ENCODE measurements at regions not wholly inside any gene's neighbourhood (a gene's known extent, or its start where the extent isn't known, plus 50 kb on each side); places are given as distances from the start of the nearest gene placed in this dataset.

DNA sequence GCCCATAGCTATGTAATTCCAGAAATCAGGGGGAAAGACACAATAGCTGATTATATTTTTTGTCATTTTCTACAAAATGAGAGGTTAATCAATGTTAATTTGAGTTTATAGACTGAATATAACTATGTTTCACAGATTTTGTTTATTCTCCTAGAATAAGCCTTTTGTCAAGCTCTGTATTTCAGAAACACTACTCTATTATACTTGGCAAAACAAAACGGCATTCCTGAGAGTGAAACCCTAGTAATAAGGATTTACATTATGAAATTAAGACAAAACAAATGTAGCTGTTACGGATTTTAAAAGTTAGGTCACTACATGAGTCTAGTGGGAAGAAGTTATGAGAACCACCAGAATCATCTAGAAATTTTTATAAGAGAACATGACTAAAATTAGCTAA is 334.2 kb downstream of the KLF12 start:
- no peak for TF ChIP-seq Cebpa-rat (IDR thresholded peaks at IDR 0.05)
- no peak overlapping the region for H3K4me2 ChIP-seq
- H3K27ac ChIP-seq = no peak overlapping the region
- H3K9ac ChIP-seq = no peak overlapping the region
- no peaks in the 10 kb centered on the region for H3K4me1 ChIP-seq
- no peak overlapping the region for H3K4me3 ChIP-seq
- H3K27me3 ChIP-seq = no peaks in the 10 kb centered on the region
- peaks cover 0 to 23% (median 7%) of the 10 kb centered on the region in 11 experiments; a peak in 10 of 22 replicates for H3K36me3 ChIP-seq
- H3K9me3 ChIP-seq (replicated peaks in 1 of 11) = peaks cover 0 to 4% (median 0%) of the 10 kb centered on the region in 11 experiments; a peak in 3 of 22 replicates
- no peaks in the 10 kb centered on the region for H4K20me1 ChIP-seq

DNA sequence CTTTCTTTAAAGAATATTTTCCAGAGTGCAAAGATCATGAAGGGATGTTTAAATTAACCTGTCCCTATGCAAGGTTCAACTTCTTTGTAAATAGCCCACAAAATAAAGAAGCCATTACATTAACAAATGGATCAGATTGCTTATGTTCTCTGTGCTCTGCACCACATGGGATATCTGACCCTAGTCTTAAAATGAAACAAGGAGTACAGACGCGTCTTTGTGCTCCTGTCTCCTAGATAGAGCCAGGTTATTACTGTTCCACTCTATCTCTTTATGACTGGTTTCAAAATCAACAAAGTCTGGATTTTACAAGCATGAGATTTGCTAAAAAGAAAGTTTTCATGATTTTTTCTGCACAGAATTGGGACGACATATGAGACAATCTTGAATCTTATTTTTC is 339.4 kb downstream of the KLF12 start:
- Histone ChIP-seq H4K20me1 (no peaks in the 10 kb centered on the region), H3K27me3 (no peaks in the 10 kb centered on the region), H3K9ac (no peak overlapping the region), H3K4me3 (no peak overlapping the region), H3K9me3 (replicated peaks in 1 of 11) (peaks cover 0 to 4% (median 0%) of the 10 kb centered on the region in 11 experiments; a peak in 3 of 22 replicates), H3K27ac (no peak overlapping the region), H3K4me1 (no peaks in the 10 kb centered on the region), H3K4me2 (no peak overlapping the region), H3K36me3 (peaks cover 0 to 23% (median 5%) of the 10 kb centered on the region in 11 experiments; a peak in 6 of 22 replicates)
- no peak for TF ChIP-seq Cebpa-rat (IDR thresholded peaks at IDR 0.05)

DNA sequence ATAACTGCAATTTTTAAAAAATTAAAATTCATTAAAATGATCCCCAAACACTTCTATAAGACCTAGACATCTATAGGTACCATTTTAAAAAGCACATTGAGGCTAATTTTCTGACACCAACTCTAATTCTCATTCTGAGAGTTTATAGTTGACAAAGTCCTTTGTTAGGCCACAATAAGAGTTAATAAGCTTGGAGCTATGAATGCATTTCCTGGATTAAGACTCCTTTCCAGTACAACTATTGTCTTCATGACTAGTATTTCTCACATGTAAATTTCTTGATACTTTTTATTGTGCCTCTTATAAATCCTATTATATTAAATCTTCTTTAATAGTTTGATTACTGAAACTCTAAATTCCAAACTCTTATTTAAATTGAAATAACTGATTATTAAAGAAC is 340.8 kb downstream of the KLF12 start:
- H4K20me1 ChIP-seq = no peaks in the 10 kb centered on the region
- TF ChIP-seq Cebpa-rat (IDR thresholded peaks at IDR 0.05) = no peak
- H3K4me1 ChIP-seq = no peaks in the 10 kb centered on the region
- peaks cover 0 to 16% (median 0%) of the 10 kb centered on the region in 11 experiments; a peak in 4 of 22 replicates for H3K36me3 ChIP-seq
- H3K9me3 ChIP-seq (replicated peaks in 1 of 11) = no peaks in the 10 kb centered on the region
- no peak overlapping the region for H3K27ac ChIP-seq
- no peak overlapping the region for H3K4me2 ChIP-seq
- no peaks in the 10 kb centered on the region for H3K27me3 ChIP-seq
- H3K4me3 ChIP-seq = no peak overlapping the region
- H3K9ac ChIP-seq = no peak overlapping the region

DNA sequence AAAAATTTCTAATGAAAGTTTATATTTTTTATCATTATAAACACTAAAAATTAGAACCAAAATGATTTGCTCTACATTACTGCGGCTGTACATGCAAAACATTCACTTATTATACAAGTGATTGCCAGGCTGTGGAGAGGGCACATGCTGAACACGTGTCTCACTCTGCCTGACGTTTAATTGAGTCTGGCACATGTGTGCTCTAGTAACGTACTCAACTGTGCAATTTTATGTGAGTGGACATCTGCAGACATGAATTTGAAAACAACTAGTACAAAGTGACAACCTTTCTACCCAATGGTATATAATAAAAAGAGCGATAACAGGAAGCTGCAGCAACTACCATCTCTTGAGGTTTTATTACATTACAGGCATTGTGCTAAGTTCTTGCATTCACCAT is 341.4 kb downstream of the KLF12 start:
- Histone ChIP-seq H3K4me2 (no peak overlapping the region), H4K20me1 (no peaks in the 10 kb centered on the region), H3K9me3 (replicated peaks in 1 of 11) (no peaks in the 10 kb centered on the region), H3K27me3 (no peaks in the 10 kb centered on the region), H3K9ac (no peak overlapping the region), H3K36me3 (peaks cover 0 to 14% (median 0%) of the 10 kb centered on the region in 11 experiments; a peak in 4 of 22 replicates), H3K4me3 (no peak overlapping the region), H3K27ac (no peak overlapping the region), H3K4me1 (no peaks in the 10 kb centered on the region)
- no peak for TF ChIP-seq Cebpa-rat (IDR thresholded peaks at IDR 0.05)

DNA sequence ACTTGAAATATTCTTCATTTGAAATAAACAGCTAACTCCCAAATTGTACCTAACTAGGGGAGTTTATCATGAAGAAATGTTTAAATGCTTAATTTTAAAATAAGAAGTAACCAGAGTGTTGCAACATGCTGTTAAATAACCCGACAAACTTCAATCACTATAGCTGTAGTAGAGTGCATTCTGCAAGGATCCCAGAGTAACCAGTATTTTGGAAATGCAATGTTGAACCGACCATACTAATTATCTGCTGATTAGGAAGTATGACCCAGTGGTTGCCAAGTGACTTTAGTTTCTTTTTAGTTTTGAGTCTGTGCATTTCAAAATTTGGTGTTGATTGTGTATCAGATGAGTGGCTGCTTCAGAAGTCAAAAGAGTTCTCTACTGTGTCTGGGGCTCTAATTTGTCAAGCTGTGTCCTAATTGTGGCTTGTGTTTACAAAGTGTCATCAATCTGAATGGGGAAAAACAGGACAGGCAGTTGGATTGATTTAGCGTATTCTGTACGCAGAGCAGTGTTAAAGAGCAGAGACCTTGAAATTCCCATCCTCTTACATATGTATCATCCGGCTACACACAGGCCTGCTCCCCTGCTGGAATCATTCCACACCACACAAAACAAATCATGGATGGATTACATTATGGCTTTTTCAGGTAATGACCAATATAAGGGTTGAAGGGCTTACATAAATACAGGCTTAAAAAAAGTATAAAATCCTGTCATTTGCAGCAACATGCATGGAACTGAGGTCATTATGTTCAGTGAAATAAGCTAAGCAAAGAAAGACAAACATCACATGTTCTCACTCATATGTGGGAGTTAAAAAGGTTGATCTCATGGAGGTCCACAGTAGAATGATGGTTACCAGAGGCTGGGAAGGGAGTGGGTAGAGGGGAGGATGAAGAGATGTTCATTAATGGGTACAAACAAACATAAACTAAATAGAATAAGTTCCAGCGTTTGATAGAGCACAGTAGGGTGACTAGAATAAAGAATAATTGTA is 351.5 kb downstream of the KLF12 start:
- H4K20me1 ChIP-seq = no peaks in the 10 kb centered on the region
- no peak overlapping the region for H3K27ac ChIP-seq
- H3K9me3 ChIP-seq (replicated peaks in 1 of 11) = no peaks in the 10 kb centered on the region
- no peaks in the 10 kb centered on the region for H3K27me3 ChIP-seq
- no peak overlapping the region for H3K4me3 ChIP-seq
- TF ChIP-seq Cebpa-rat (IDR thresholded peaks at IDR 0.05) = no peak
- no peak overlapping the region for H3K4me2 ChIP-seq
- H3K9ac ChIP-seq = no peak overlapping the region
- no peaks in the 10 kb centered on the region for H3K4me1 ChIP-seq
- peaks cover 0 to 27% (median 12%) of the 10 kb centered on the region in 11 experiments; a peak in 16 of 22 replicates for H3K36me3 ChIP-seq

DNA sequence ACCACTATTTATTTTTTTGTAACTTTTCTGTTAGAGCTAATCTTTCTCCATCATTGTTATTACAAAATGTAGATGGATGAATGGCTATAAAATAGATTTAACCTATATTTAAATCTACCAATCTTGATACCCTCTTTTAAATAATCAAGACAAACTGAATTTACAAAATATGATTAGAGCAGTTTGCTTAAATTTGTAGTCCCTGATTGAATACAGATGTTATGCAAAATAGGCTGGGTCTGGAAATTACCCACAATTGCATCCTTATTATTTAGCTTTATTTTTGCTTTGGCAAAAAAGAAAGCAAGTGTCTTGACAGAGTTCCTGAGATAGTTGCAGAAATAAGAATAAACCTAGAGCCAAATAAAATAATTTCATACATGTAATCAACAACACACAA is 352.8 kb downstream of the KLF12 start:
- no peaks in the 10 kb centered on the region for H3K9me3 ChIP-seq (replicated peaks in 1 of 11)
- no peak for TF ChIP-seq Cebpa-rat (IDR thresholded peaks at IDR 0.05)
- H3K27me3 ChIP-seq = no peaks in the 10 kb centered on the region
- peaks cover 0 to 31% (median 18%) of the 10 kb centered on the region in 11 experiments; a peak in 16 of 22 replicates for H3K36me3 ChIP-seq
- no peak overlapping the region for H3K9ac ChIP-seq
- H4K20me1 ChIP-seq = no peaks in the 10 kb centered on the region
- H3K4me2 ChIP-seq = no peak overlapping the region
- H3K27ac ChIP-seq = no peak overlapping the region
- H3K4me1 ChIP-seq = no peaks in the 10 kb centered on the region
- no peak overlapping the region for H3K4me3 ChIP-seq

DNA sequence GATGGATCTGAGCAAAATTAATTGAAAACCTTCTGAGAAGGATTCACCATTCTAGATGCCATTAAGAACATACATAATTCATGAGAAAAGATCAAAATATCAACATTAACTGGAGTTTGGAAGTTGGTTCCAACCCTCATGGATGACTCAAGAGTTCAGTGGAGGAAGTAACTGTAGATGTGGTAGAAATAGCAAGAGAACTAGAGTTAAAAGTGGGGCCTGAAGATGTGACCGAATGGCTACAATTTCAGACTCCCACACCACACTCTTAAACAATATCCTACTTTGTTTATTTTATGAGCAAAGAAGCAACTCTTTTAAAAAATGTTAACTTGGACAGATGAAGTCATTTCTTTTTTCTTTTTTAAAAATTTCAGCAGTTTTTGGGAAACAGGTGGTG is 354.3 kb downstream of the KLF12 start:
- no peak overlapping the region for H3K4me3 ChIP-seq
- H3K27ac ChIP-seq = no peak overlapping the region
- H3K4me1 ChIP-seq = no peaks in the 10 kb centered on the region

DNA sequence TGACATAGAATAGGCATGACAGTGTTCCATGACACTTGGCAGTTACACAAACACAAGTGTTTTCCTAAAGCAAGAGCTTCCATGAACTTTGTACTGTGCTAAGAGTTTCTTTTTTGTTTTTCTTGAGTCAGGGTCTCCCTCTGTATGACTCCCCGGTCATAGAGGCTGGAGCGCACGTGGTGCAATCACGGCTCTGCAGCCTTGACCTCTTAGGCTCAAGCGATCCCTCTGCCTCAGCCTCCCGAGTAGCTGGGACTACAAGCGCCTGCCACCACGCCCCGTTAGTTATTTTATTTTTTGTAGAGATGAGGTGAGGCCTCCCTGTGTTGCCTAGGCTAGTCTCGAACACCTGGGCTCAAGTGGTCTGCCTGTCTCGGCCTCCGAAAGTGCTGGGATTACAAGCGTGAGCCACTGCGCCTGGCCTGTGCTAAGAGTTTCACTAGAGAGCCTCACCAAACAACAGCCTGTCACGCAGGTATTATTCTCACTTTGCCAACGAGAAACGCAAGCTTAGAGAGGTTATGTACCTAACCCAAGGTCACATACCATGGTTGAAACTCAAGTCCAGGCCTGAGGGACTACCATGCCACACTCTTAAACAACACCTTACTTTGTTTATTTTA is 355.9 kb downstream of the KLF12 start:
- peaks cover 0 to 36% (median 15%) of the 10 kb centered on the region in 11 experiments; a peak in 15 of 22 replicates for H3K36me3 ChIP-seq
- no peaks in the 10 kb centered on the region for H3K9me3 ChIP-seq (replicated peaks in 1 of 11)
- no peak overlapping the region for H3K4me3 ChIP-seq
- no peaks in the 10 kb centered on the region for H3K4me1 ChIP-seq
- H3K27ac ChIP-seq = no peak overlapping the region
- no peaks in the 10 kb centered on the region for H3K27me3 ChIP-seq
- TF ChIP-seq Cebpa-rat (IDR thresholded peaks at IDR 0.05) = no peak
- no peaks in the 10 kb centered on the region for H4K20me1 ChIP-seq
- no peak overlapping the region for H3K4me2 ChIP-seq
- H3K9ac ChIP-seq = no peak overlapping the region

More for the DNA sequence above, 354.3 kb downstream of the KLF12 start:
- no peak overlapping the region for H3K9ac ChIP-seq
- H4K20me1 ChIP-seq = no peaks in the 10 kb centered on the region
- H3K9me3 ChIP-seq (replicated peaks in 1 of 11) = no peaks in the 10 kb centered on the region
- H3K36me3 ChIP-seq = peaks cover 0 to 29% (median 12%) of the 10 kb centered on the region in 11 experiments; a peak in 15 of 22 replicates
- no peak for TF ChIP-seq Cebpa-rat (IDR thresholded peaks at IDR 0.05)
- no peaks in the 10 kb centered on the region for H3K27me3 ChIP-seq
- no peak overlapping the region for H3K4me2 ChIP-seq

DNA sequence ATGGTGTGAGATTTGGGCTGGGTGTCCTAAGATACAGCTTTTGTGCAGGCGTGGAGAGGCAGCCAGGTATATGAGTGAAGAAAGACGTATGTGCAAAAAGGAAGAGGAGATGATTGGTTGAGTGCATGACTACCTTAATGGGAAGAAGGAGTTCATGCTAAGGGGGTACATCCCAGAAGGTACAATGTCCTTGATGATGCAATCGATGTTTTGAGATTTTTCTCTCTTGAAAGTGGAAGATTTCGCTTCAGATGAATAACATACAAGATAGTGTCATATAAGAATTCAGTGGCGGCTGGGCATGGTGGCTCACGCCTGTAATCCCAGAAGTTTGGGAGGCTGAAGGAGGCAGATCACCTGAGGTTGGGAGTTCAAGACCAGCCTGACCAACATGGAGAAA is 357.1 kb downstream of the KLF12 start:
- Histone ChIP-seq H3K27me3 (no peaks in the 10 kb centered on the region), H3K4me3 (no peak overlapping the region), H3K9ac (no peak overlapping the region), H3K27ac (no peak overlapping the region), H3K9me3 (replicated peaks in 1 of 11) (no peaks in the 10 kb centered on the region), H3K36me3 (peaks cover 0 to 40% (median 20%) of the 10 kb centered on the region in 11 experiments; a peak in 15 of 22 replicates), H3K4me1 (no peaks in the 10 kb centered on the region), H4K20me1 (no peaks in the 10 kb centered on the region), H3K4me2 (no peak overlapping the region)
- TF ChIP-seq Cebpa-rat (IDR thresholded peaks at IDR 0.05) = peak in 3 of 11 experiments; percentile 17 to 49 (median 36); a peak in 2 of 22 replicates

Data from BLaER1 treated with 17β-estradiol and CSF1 and Interleukin-3, amounts not matched to agents 10 nM and 100 nM (cell line).